A549 (cell line): ENCODE measurements at regions not wholly inside any gene's neighbourhood (a gene's known extent, or its start where the extent isn't known, plus 50 kb on each side); places are given as distances from the start of the nearest gene placed in this dataset.

ENCODE experiments used
- ELK1 ChIP-seq: fragments of 150-350 bp; IDR thresholded peaks from 2 replicates; pipeline ENCODE4 v1.6.1; 2014; ENCODE audit warnings: low read depth, mild to moderate bottlenecking, low read length
- ESRRA ChIP-seq: fragments of 150-350 bp; IDR thresholded peaks from 2 replicates; pipeline ENCODE4 v1.6.1; 2014; ENCODE audit warnings: mild to moderate bottlenecking, low read length, borderline replicate concordance
- HMGXB4 ChIP-seq: fragments of 250-450 bp; sonication (Bioruptor Pico); IDR thresholded peaks from 2 replicates; pipeline ENCODE4 v1.5.0; 2021; ENCODE audit warnings: mild to moderate bottlenecking, moderate library complexity, borderline replicate concordance
- JUN ChIP-seq, 2 experiments: fragments of >200 bp; sonication (Bioruptor Twin); formaldehyde crosslinking; IDR thresholded peaks; 2 replicates in 1 of 2; 3 replicates in 1 of 2; pipeline ENCODE4 v1.6.1; 2016 to 2017
- POLR2AphosphoS2 ChIP-seq: conservative IDR thresholded peaks from 2 replicates; pipeline ENCODE4 v1.6.1; 2012; ENCODE audit warnings: low read length, improper control_type of control experiment, inconsistent platforms
- SMC3 ChIP-seq: fragments of >200 bp; sonication (Bioruptor Twin); formaldehyde crosslinking; IDR thresholded peaks from 3 replicates; pipeline ENCODE4 v1.6.1; 2018; ENCODE audit warnings: inconsistent platforms
- USF2 ChIP-seq: fragments of 450-650 bp; IDR thresholded peaks from 2 replicates; pipeline ENCODE4 v1.6.1; 2014; ENCODE audit warnings: antibody characterized with exemption
- TF ChIP-seq, protein P1 (sequence below): fragments of >200 bp; sonication (Bioruptor Twin); formaldehyde crosslinking; IDR thresholded peaks from 3 replicates; pipeline ENCODE4 v1.5.1; 2016

DNA sequence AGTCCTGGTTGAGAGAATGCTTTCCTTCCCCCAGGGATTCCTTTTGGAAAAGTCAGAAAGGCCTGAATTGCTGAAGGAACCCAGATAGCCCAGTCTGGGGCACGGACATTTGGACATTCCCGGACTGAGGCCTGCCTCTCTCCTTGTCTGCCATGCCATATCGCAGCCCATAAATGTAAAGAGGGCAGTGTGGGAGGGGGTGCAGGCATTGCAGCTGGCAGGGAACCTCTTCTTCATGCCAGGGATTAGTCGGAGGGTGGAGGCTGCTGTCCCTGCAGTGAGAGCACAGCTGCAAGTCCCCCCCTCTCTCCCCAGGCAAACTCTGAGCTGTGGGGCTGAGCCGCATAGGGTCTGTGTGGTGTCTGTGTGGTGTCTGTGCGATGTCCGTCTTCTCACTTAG is 486.0 kb upstream of the MKI67 start:
- TF ChIP-seq POLR2AphosphoS2 (no peak), HMGXB4 (CRISPR knock-in tag) (no peak), USF2 (no peak), ESRRA (no peak), ELK1 (no peak), JUN (IDR thresholded peaks at IDR 0.05) (no peak), SMC3 (no peak)
- TF ChIP-seq, protein P1, sequence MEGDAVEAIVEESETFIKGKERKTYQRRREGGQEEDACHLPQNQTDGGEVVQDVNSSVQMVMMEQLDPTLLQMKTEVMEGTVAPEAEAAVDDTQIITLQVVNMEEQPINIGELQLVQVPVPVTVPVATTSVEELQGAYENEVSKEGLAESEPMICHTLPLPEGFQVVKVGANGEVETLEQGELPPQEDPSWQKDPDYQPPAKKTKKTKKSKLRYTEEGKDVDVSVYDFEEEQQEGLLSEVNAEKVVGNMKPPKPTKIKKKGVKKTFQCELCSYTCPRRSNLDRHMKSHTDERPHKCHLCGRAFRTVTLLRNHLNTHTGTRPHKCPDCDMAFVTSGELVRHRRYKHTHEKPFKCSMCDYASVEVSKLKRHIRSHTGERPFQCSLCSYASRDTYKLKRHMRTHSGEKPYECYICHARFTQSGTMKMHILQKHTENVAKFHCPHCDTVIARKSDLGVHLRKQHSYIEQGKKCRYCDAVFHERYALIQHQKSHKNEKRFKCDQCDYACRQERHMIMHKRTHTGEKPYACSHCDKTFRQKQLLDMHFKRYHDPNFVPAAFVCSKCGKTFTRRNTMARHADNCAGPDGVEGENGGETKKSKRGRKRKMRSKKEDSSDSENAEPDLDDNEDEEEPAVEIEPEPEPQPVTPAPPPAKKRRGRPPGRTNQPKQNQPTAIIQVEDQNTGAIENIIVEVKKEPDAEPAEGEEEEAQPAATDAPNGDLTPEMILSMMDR = no peak
